M059J (cell line): ENCODE measurements at regions not wholly inside any gene's neighbourhood (a gene's known extent, or its start where the extent isn't known, plus 50 kb on each side); places are given as distances from the start of the nearest gene placed in this dataset.
"Not testable (repeated sequence)": the region's sequence is repeated elsewhere in the genome, so short reads cannot be mapped to it uniquely, and the experiment has no call there.

Source experiments
- DNase-seq: peaks from one replicate; pipeline ENCODE4 v3.0.0-alpha.2; 2012; ENCODE audit warnings: low read depth

DNA sequence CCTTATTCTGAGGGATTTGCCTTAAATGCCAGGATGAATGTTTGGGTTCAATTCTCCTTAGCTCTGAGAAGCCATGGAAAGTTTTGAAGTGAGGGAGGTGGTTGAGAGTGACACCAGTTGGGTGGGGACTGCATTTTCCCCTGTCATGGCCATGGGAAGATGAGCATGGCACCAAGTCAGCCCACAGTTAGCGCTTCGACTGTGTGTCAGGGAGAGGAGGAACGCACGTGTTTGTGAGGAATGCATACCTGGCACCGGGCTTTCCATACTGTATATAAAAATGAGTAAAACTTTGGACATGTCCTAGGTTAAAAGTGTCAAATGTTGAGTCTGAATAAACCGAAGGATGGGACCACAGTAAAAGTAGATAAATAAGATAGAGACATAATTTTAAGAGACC, 187.5 kb upstream of the KL start:
- DNase-seq = no peak

DNA sequence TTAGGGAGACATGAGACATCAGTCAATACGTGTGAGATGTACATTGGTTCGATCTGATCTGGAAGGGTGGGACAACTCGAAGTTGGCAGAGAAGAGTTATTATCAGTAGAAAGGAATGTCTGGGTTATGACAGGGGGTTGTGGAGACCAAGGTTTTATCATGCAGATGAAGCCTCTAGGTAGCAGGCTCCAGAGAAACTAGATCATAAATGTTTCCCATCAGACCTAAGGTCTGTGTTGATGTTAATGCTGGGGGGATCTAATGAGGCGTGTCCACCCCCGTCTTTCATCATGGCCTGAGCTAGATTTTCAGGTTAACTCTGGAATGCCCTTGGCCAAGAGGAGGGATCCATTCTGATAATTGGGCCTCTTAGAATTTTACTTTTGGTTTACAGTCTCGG, 187.0 kb upstream of the KL start:
- DNase-seq = peak; percentile 8

DNA sequence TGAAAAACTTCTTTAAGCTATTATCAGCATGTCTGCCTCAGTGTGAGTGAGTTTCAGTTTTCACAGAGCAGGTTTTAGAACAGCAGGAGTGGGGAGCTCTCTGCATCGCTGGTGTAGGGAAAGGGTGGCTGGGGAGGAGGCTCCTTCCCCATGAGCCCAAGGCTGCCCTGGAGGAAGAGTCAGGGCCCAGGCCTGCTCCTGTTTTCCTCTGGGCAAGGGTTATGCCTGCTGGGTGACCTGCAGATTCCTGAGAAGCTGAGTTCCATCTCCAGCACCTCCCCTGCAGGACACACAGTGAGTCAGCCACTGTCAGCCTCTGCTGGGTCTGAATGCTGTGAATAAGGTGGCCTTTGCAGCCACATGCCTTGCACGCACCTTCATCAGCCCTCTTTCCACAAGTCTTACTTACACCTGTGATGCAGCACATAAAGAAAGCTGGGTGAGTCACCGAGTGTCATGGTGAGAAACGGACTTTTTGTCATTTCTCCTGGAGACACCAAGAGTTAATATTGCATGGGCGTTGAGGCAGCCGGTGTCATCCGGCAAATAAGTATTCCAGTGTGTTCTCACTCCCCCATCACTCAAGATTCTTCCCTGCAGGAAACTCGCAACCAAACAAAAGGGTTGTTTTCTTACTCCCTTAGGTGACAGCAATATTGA, 186.4 kb upstream of the KL start:
- DNase-seq = peak; percentile 91

DNA sequence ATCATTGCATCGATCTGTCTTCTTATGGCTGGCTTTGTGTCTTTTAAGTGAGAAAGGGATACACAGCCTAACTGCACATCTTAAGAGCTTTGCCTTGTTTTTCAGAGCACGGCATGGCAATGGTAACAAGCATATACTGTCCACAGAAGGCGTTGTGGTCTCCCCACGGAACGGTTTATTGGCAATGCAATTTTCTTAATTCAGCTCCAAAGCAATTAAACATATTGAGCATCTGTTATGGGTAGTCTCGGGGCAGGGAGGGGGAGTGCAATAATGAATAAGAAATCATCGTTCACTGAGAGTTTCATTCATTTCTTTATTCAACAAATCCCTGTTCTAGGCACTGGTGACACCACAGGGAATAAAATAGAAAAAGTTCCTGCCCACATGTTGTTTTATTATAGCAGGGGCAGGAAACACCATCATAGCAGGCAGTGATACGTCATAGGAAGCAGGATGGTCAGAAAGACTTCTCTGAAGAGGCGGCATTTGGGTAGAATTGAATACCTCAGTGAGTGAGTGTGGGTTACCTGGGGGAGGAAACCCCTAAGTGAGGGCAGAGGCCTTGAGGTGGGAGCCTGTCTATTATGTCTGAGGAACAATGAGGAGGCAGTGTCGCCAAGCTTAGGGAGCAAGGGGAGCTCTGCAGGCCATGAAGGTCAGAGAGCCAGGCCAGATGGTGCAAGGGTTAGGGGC, 185.7 kb upstream of the KL start:
- no peak for DNase-seq

DNA sequence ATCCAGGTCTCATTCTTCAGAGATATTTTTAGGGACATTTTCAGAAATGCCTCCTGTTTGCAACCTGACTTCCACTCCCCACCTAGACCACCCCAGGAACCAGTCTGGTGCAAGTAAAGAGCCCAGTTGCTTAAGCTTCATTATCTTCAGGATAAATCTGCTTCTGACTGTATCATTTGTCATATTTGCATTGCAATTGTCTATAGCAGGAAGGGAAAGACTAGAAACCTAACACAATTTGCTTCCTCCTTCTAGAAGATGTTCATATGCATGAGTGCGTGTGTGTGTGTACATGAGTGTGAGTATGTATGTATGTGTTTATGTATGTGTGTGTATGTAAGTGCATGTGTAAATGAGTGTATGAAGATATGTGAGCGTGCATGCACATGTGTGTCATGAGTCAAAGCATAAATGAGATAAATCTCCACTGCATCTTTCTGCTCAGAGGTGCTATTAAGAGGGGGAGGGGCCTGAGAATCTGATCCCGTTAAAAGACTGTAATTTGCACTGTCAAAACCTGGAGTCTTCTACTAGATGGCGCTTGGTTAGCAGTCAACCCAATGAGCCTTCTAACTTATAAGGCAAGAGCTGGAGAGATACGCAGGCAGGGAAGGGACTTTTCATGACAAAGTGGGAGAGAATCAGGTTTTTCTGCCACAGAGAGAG, 178.8 kb upstream of the KL start:
- DNase-seq = no peak

DNA sequence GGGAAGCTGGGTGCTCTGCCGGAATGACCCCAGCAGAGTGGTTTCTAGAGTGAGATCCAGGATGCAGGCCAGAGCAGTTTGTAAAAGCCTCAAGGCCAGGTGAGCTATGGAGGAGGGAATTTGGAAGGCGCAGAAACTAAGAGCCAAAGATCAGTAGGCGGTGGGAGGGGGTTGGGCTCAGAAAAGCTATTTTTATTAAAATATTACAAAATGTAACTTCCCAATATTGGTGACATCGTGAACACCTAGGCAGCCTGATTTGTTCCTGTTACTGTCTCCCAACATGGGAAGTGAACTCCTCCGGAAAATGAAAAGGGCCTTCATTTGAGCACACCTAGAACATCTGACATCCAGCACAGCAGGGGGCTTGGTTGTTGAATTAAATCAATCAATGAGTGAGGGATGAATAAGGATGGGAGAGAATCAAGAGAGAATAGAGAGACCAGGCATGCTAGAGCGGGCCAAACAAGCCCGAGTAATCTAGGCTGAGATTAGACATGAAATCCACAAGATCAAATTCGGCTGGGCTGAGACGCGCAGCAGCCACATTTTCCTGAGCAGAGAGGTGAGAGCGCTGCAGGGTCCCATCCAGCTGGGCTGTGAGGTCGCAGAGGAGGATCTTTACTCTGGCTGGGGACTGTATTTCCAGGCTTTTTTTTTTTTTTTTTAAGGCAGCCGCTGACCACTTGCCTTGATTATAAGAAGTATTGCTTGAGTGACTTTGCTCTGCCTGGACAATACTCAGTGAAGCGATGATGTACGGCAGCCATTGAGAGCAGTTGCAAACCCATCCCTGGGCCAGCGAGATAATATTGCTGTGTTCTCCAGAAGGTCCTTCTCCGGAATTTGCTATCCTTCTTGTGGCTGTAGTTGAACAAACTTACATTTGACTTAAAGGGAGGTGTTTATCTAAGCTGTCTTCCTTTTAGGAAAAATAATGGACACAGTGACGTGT, 178.0 kb upstream of the KL start:
- DNase-seq = no peak

DNA sequence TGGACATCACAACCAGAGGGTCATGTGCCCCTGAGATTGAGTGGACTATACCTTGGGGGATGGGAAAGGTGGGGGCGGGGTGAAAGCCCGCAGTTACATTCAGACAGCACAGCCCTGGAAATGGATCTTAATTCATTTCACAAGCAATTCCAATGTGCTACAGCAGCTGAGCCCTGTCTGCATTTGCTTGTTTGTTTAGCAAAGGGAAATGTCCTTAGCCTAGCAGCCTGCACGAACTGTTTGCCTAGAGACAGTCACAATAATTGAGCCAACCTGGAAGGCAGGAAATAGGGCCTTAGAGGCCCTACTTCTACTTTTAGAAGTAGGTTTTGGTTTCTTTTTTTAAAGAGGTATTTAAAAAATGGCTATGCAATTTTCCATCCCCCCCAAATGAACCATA, 177.3 kb upstream of the KL start:
- peak; percentile 40 for DNase-seq

DNA sequence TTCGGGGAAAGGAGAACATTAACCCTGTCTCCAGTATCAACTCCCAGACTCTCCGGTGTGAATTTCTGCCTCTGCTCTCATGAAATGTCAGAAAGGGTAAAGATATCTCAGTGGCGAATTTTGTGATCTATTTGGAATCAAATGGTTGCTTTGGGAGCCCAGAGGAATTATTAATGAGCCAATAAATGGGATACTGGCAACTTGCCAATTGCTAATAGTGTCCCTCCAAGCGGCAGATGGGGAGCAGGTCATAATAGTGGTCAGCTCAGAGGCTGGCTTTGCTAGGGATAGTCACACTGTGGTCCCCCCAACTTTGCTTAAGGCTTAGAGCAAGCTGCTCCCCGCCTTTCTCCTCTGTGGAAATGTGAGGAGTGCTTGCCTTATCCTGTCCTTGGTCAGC, 176.1 kb upstream of the KL start:
- no peak for DNase-seq

DNA sequence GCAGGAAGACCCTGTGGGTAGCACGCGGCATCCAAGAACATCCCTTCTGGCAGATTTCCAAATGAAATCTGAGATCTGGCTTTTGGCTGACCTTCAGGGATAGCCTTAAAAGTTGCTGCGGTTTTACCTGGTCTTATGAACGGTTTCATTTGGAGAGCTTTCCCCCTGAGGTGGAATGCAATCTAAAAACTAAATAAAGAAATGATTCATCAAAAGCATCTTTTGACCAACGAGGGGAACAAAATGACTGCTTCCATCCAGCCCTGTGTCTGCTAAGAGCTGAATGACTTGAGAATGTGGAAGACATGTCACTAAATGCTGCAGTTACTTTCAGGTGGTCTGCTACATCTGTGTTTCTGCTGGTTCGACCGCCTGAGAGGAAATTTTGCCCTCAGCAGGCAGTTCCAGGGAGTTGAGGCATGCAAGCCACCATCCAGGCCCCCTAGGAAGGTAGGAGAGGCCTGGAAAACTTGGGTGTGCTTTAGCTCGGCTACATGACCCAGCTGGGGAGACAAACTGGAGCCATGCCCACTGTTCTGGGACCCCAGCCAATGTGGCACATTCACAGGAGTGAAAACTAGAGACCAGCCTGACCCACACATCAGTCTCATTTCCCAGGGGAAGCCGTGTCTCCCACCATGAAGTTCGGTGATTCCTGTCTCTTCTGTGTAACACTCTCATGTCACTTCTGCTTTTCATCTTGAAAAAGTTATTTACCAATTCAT, 175.1 kb upstream of the KL start:
- DNase-seq = peak; percentile 3

DNA sequence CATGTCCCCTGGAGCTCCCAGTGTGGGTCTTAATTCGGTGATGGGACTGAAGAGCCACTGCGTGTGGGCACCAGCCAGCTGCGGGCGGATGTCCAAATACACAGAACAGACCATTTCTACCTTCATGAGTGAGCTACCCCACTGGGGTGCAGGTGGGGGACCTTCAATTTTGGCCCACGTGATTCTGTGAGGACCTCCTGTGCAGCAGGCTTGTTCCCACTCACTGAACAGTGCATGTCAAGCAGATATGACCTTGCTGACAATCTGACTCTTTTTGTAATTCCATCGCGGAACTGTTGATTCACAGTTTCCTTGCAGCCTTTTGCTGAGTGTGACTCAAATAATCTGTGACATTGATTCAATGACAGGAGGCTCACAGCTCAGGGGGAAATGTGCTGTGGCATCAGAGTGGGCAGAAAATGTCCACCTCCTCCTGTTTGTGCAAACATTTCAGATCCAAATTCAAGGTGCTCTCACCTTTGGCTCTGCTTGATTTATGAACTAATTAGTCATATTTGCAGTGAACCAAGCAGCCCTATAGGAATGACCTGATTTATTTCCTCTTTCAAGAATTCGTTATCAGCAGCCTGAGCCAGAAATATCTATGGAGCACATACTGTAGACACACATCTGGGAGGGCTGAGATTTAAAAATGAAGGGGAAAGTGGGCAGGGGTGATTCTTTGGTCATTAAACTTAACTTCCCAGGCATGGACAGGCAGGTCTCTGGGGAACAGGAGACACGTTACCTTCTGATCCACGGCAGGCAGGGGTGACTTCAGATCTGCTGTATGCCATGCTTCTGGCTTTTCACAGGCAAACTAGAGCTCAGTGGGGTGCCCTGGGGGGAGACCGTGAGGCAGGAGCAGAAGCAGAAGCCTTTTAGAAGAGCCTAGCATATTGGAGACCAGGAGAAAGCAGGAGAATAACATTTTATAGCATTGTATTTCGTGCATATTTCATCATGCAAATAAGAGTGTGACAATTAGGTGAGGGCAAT, 170.0 kb upstream of the KL start:
- DNase-seq = no peak

DNA sequence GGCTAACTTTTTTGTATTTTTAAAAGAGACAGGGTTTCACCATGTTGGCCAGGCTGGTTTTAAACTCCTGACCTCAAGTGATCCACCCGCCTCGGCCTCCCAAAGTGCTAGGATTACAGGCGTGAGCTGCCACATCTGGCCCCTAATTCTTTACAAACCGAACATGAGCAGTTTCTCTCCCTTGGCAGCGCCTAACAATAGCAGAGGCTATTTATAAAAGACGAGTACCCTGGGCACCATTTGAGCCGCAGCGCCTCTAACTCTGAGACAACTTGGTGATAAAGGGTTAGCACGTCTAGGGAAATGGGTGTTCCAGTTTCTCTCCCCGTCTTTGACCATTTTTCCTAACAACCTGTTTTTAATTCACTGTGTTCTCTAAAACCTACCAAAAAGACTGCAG, 168.2 kb upstream of the KL start:
- DNase-seq = not testable (repeated sequence)

DNA sequence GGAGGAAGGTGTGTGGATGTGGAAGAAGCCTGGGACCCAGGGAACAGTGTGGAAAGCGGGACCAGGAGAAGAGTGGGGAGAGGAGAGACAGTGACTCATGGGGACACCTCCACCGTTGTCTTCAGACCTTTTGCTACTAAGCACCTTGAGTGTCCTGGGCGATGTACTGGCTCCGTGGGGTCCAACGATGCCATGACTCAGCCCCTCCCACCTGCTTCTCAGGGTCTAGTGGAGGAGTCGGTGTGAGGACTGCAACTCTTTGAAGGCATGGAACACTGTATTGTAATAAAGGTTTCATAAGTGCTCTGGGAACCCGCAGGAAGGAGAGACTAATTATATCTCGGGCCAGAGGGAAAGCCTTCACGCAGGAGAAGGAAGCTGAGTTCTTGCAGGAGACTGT, 166.9 kb upstream of the KL start:
- DNase-seq = no peak

DNA sequence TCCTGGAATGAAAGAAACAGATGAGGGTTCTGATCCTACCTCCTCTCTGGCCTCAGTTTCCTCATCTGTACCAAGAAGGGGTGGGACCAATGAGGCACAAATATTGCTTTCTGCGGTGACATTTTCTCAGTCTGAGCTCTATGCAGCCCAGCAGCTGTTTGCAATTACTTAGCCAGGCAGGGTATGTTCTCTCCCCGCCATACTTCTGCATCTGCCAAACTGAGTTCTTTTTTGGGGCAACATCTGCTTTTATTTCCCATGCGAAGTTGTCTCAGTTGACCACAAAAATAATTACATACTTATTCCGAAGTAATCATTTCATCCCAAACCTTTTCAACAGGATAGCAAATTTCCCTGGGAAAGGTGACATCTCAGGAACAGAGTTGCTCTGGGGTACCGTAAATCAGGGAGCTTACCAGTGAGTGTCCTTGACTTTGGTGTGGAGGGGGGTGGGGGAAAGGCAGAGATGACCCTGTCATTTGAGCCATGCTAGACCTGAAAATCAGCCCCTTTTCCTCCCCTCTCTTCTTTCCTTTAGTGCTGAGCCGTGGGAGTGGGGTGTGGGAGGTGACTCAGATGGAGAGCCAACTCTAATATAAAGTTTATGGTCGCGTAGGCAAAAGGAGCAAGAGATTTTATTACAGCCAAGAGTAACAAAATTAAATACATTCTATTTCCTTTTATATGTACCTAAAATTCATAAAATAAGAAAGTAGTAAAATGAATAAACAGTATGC, 165.7 kb upstream of the KL start:
- DNase-seq = no peak

DNA sequence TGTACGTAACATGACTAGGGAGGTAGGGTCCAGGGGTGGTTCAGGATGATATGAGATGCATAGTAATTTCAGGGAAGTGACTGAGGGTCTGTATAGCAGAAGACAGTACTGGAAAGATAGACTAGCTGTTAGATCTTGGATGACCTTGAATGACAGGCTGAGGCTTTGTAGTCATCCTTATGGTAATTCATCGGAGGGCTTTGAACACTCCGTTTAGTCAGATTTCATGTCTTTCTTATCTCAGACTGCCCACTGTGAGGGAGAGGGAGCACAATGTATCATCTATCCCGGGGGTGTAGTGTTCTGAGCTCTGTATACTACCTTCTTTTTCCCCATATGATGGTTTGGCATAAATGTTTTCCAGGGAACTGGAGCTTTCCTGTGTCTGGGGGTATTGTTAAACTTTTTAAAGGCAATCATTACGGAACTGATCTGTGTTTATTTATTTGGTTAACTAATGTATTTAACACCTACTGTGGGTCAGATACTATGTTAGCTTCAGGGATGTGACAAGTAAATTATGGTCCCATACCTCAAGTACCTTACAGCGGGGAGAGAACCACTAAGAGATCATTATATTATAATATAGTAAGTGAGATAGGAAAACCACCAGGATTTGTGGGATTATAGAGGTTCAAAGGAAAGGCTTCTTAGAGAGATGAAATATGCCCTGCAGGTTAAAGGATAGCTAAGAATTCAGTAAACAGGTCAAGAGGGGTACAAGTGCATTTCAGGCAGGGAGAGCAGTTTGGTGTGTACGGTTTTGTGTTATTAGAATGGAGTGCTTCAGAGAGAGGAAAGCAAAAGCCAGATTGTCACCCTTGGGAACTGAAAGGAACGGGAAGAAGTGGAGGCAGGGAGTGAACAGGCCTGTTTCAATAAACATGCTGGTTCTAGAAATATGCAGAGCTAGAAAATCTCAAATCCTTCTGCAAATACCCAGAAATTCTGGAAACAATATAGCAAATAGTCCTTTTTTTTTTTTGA, 164.8 kb upstream of the KL start:
- DNase-seq = no peak

DNA sequence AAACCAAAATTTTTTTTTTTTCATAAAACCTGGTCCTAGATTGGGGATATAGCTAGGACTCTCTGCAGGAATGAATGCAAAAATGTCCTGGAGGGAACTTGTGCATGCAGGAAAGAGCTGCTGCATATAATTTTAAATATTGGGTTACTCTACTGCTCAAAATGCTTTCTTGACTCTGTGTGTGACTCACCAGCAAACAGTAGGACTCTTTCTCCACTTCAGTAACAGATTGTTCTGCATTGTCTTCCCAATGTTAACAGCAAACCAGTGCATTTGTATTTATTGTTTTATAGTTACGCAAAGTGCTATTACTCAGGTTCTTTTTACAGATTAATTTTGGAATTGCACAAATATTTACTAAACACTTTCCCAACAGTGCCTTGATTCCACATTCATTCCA, 163.7 kb upstream of the KL start:
- DNase-seq = no peak

DNA sequence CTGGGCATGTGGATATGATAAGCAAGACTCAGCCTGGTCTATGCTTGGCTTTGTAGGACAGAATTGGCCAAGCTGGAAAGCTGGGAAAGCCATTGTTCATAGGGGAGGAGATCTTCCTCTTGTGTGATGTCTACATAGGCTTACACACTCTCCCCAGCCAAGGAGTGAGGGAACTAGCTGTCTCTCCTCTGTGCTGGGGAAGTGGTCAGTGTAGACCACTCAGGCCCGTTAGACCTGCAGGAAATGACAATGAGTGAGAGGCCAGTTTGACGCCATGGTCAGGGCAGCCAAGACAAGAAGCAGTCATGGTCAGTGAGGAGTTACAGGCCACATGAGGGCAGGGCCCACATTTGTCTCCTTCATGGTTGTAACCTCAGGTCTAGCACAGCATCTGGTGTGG, 159.1 kb upstream of the KL start:
- no peak for DNase-seq

DNA sequence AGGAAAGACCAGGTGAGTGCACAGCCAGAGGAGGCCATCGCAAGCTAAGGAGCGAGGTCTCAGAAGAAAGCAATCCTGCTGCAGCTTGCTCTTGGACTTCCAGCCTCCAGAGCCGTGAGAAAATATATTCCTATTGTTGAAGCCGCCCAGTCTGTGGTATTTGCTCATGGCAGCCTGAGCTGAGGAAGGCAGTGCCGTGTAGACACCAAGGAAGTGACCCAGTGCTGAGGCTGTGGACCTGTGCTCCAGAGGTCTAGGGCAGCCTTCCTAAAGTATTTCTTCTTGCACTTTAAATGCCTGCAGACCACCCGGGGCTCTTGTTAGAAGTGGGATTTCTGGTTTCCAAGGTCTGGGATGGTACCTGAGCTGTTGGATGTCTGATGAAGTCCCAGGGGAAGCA, 158.5 kb upstream of the KL start:
- DNase-seq = no peak

DNA sequence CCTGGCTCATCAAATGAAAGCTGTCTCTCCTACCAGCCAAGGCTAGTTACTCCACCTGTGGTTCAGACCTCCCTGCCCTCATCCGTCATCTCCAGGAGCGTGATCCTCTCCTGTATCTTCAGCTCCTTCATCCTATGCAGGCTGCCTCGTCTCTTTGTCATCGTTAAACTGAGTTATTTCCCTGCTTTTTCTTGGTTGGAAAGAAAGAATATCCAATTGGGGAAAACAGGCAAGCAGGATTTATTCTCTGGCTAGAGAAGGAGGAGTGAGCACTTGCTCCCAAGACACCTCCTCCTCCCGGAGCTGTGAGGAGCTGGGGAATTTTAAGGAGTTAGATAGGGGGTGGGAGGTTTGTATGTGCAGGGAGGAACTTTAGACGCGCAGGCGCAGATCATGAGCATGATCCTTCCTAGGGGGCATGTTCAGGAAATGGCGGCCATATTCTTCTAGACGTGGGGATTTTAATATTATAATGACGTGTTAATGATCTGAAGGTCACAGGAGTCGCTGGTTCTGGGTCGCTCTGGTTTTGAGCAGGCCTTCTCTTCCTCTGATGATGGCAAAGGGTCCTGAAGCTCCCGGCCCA, 156.4 kb upstream of the KL start:
- DNase-seq = no peak
